ENCODE measurements at regions not wholly inside any gene's neighbourhood (a gene's known extent, or its start where the extent isn't known, plus 50 kb on each side); places are given as distances from the start of the nearest gene placed in this dataset.

DNA sequence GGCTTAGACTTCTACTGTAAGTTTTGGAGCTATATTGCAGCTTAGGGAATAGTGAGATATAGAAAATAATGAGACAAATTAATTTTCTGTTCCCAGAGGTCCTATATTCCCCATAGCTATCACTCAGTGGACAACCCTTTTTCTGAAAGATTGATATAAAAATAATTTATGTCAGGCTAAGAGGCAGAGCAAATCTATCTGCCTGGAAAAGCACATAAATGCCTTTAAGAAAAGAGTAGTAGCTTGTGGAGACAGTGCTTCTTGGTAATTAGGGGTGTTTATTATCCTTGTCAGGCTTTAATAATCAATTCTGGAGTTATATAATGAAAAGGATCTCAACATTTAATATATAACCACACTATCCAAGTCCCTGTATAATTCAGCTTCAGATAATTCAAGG, 1162.8 kb upstream of the PCDH20 start (continued):
- TF ChIP-seq, protein P1, sequence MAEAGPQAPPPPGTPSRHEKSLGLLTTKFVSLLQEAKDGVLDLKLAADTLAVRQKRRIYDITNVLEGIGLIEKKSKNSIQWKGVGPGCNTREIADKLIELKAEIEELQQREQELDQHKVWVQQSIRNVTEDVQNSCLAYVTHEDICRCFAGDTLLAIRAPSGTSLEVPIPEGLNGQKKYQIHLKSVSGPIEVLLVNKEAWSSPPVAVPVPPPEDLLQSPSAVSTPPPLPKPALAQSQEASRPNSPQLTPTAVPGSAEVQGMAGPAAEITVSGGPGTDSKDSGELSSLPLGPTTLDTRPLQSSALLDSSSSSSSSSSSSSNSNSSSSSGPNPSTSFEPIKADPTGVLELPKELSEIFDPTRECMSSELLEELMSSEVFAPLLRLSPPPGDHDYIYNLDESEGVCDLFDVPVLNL (CRISPR knock-in tag; IDR thresholded peaks at IDR 0.05; ENCODE audit: borderline replicate concordance, low read depth) = no peak

DNA sequence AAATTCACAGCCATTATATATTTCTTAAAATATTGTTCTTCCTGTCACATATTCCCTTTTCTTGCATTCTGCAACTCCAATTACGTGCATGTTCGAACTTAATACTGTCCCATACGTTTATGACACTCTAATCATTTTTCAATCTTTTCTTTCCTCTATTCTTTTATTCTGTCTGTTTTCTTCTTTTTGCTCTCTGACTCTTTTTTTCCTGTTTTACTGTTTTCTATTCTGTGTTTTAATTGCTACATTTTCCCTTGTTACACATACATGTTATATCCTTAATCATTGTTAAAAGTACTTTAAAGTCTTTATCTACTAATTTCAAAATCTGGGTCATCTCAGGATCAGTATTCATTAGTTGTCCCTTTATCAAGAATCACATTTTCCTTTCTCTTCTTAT, 1149.1 kb upstream of the PCDH20 start:
- DNase-seq (ENCODE audit: low spot score) (no peak), ATAC-seq (no peak)
- no peaks in the 10 kb centered on the region for H3K36me3 Mint-ChIP-seq
- H3K4me3 Mint-ChIP-seq = no peak overlapping the region
- no peaks in the 10 kb centered on the region for H3K9me3 Mint-ChIP-seq
- no peak overlapping the region for H3K27ac Mint-ChIP-seq
- ChIA-PET POLR2A (no interaction called here), CTCF (no interaction called here)
- TF ChIP-seq, protein P2, sequence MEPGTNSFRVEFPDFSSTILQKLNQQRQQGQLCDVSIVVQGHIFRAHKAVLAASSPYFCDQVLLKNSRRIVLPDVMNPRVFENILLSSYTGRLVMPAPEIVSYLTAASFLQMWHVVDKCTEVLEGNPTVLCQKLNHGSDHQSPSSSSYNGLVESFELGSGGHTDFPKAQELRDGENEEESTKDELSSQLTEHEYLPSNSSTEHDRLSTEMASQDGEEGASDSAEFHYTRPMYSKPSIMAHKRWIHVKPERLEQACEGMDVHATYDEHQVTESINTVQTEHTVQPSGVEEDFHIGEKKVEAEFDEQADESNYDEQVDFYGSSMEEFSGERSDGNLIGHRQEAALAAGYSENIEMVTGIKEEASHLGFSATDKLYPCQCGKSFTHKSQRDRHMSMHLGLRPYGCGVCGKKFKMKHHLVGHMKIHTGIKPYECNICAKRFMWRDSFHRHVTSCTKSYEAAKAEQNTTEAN (CRISPR knock-in tag; IDR thresholded peaks at IDR 0.05) = no peak
- TF ChIP-seq JUN (CRISPR knock-in tag; IDR thresholded peaks at IDR 0.05) = no peak
- TF ChIP-seq SMAD3 (CRISPR knock-in tag; IDR thresholded peaks at IDR 0.05; ENCODE audit: borderline replicate concordance) = no peak
- no peak for TF ChIP-seq ETV6 (CRISPR knock-in tag; IDR thresholded peaks at IDR 0.05)
- no peaks in the 10 kb centered on the region for H3K4me1 Mint-ChIP-seq
- no peaks in the 10 kb centered on the region for H3K27me3 Mint-ChIP-seq (ENCODE audit: low read depth)

DNA sequence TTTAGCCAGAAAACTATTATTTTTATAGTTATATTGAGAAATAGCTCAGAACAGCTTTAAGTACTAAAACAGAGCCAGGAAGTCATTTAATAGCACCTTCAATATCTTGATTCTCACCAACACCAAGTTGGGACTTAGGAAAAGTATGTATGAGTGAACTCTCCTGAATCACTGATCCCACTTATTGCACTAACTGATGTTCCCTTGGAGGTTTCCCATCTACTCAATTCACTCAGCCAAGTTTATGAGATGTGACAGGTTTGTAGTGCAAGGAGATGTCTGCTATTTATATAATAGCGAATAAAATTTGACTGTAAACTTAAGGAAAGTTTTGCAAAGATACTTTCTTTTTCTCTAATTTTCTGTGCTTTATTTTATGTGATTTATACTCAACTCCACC, 1147.6 kb upstream of the PCDH20 start:
- CTCF ChIA-PET = no interaction called here
- no peak overlapping the region for H3K27ac Mint-ChIP-seq
- H3K27me3 Mint-ChIP-seq (ENCODE audit: low read depth) = no peaks in the 10 kb centered on the region
- no peak overlapping the region for H3K4me3 Mint-ChIP-seq
- ATAC-seq (no peak), DNase-seq (ENCODE audit: low spot score) (no peak)
- POLR2A ChIA-PET = no interaction called here
- no peaks in the 10 kb centered on the region for H3K36me3 Mint-ChIP-seq
- TF ChIP-seq IRF2 (CRISPR knock-in tag; IDR thresholded peaks at IDR 0.05; ENCODE audit: borderline replicate concordance, low read depth) (no peak), ZNF317 (CRISPR knock-in tag; IDR thresholded peaks at IDR 0.05; ENCODE audit: borderline replicate concordance, low read depth) (no peak), MYBL2 (CRISPR knock-in tag; IDR thresholded peaks at IDR 0.05) (no peak), CREM (CRISPR knock-in tag; IDR thresholded peaks at IDR 0.05) (no peak), TCF7 (CRISPR knock-in tag; IDR thresholded peaks at IDR 0.05; ENCODE audit: low read depth) (no peak), EMX1 (CRISPR knock-in tag; IDR thresholded peaks at IDR 0.05) (no peak), ZNF219 (CRISPR knock-in tag; IDR thresholded peaks at IDR 0.05; ENCODE audit: borderline replicate concordance) (no peak)
- TF ChIP-seq, protein P3, sequence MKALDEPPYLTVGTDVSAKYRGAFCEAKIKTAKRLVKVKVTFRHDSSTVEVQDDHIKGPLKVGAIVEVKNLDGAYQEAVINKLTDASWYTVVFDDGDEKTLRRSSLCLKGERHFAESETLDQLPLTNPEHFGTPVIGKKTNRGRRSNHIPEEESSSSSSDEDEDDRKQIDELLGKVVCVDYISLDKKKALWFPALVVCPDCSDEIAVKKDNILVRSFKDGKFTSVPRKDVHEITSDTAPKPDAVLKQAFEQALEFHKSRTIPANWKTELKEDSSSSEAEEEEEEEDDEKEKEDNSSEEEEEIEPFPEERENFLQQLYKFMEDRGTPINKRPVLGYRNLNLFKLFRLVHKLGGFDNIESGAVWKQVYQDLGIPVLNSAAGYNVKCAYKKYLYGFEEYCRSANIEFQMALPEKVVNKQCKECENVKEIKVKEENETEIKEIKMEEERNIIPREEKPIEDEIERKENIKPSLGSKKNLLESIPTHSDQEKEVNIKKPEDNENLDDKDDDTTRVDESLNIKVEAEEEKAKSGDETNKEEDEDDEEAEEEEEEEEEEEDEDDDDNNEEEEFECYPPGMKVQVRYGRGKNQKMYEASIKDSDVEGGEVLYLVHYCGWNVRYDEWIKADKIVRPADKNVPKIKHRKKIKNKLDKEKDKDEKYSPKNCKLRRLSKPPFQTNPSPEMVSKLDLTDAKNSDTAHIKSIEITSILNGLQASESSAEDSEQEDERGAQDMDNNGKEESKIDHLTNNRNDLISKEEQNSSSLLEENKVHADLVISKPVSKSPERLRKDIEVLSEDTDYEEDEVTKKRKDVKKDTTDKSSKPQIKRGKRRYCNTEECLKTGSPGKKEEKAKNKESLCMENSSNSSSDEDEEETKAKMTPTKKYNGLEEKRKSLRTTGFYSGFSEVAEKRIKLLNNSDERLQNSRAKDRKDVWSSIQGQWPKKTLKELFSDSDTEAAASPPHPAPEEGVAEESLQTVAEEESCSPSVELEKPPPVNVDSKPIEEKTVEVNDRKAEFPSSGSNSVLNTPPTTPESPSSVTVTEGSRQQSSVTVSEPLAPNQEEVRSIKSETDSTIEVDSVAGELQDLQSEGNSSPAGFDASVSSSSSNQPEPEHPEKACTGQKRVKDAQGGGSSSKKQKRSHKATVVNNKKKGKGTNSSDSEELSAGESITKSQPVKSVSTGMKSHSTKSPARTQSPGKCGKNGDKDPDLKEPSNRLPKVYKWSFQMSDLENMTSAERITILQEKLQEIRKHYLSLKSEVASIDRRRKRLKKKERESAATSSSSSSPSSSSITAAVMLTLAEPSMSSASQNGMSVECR (CRISPR knock-in tag; IDR thresholded peaks at IDR 0.05; ENCODE audit: borderline replicate concordance) = no peak
- TF ChIP-seq, protein P4, sequence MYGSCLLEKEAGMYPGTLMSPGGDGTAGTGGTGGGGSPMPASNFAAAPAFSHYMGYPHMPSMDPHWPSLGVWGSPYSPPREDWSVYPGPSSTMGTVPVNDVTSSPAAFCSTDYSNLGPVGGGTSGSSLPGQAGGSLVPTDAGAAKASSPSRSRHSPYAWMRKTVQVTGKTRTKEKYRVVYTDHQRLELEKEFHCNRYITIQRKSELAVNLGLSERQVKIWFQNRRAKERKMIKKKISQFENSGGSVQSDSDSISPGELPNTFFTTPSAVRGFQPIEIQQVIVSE (CRISPR knock-in tag; IDR thresholded peaks at IDR 0.05; ENCODE audit: borderline replicate concordance) = no peak
- TF ChIP-seq, protein P5, sequence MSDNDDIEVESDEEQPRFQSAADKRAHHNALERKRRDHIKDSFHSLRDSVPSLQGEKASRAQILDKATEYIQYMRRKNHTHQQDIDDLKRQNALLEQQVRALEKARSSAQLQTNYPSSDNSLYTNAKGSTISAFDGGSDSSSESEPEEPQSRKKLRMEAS (CRISPR knock-in tag; IDR thresholded peaks at IDR 0.05) = no peak
- TF ChIP-seq, protein P6, sequence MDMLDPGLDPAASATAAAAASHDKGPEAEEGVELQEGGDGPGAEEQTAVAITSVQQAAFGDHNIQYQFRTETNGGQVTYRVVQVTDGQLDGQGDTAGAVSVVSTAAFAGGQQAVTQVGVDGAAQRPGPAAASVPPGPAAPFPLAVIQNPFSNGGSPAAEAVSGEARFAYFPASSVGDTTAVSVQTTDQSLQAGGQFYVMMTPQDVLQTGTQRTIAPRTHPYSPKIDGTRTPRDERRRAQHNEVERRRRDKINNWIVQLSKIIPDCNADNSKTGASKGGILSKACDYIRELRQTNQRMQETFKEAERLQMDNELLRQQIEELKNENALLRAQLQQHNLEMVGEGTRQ (CRISPR knock-in tag; IDR thresholded peaks at IDR 0.05) = no peak
- H3K9me3 Mint-ChIP-seq = no peaks in the 10 kb centered on the region
- H3K4me1 Mint-ChIP-seq = no peaks in the 10 kb centered on the region
